ENCODE measurements at regions not wholly inside any gene's neighbourhood (a gene's known extent, or its start where the extent isn't known, plus 50 kb on each side); places are given as distances from the start of the nearest gene placed in this dataset.
"Not testable (repeated sequence)": the region's sequence is repeated elsewhere in the genome, so short reads cannot be mapped to it uniquely, and the experiment has no call there.

DNA sequence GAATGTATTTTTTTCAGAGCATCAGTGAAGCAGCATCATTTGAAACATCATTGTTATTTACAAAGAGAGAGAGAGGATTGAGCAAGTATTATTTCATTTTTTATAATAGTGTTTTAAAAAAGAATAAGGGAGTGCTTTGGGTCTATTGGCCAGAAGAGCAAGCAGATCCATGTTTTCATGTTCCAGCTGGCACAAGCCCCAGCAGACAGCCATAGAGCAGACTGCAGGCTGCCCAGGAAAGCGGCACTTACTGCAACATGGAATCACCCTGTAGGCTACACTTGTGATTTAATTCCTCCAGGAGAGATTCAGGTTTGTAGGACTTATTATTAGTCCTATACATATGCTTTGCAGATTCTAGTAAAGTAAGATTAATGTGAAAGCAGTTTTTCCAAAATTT lies 407.0 kb upstream of the GRAMD2B start:
- FAIRE-seq, result no peak
- no peak for DNase-seq (ENCODE audit: low spot score)

DNA sequence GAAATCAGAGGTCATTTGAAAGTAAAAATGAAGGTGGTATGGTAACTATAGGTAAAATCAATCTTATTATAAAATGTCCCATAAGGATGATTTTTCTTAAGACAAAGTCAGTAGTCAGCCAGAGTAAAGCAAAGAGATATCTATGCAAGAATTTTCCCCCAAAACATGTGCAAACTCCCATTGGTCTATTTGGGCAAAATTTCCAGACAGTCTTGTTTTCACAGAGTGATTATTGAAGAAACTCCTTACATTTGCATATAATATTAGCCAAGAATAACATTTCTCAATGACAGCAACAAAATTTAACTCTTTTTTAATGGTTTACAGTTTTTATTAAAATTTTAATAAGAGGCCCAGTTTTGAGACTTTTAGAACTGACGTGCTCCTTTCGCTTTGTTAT lies 406.1 kb upstream of the GRAMD2B start:
- DNase-seq (ENCODE audit: low spot score) (no peak), FAIRE-seq (no peak)

DNA sequence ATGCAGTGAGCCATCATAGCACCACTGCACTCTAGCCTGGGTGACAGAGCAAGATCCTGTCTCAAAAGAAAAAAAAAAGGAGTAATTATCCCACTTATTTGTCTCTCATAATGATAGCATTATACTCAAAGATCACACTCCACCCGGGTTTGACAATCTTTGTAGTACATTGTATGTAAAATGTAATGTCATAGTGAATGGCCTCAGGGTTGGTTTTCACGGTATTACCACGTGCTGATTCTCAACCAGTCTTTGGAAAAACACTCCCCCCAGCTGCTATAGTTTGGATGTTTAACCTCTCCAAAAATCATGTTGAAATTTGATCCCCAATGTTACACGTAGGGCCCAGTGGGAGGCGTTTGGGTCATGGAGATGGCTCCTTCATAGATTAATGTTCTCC lies 402.4 kb upstream of the GRAMD2B start:
- FAIRE-seq, result no peak
- no peak for DNase-seq (ENCODE audit: low spot score)

DNA sequence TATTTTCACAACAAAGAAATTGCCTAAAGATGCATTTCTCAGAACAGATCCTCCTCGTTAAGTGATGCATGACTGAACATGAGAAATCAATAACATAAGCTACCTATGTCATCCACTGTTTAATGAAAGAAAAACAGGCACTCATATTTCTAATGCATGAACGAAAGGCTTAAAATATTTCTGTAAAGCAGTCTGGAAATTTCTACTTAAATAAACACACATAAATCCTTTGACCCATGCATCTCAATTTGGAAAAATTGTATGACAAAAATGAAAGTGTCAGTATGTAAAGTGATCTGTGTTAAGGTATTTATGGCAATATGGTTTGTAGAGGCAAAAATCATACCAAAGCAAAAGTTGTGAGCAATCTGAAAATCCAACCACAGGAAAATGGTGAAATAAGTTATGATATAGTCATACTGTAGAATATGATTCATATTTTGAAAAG lies 399.2 kb upstream of the GRAMD2B start:
- no peak for FAIRE-seq

DNA sequence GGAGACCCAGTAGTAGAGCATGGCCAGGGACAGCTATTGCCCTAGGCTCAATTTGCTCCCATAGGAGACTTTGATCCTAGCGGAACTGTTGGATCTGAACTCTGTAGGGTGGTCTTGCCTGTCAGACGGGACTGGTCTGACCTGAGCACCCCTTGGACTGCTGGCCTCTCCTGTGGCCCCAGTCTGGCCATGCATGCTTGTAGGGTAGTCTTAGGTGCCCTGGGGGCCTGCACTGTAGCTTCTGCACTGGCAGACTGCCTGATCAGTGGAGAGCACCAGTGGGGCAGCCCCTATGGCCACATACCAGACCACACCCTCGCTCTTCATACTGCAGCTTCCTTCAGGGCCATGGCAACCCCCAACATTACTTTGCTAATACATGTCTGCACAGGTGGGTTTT lies 396.1 kb upstream of the GRAMD2B start:
- FAIRE-seq (no peak), DNase-seq (ENCODE audit: low spot score) (no peak)

More for the DNA sequence above, 399.2 kb upstream of the GRAMD2B start:
- no peak for DNase-seq (ENCODE audit: low spot score)

DNA sequence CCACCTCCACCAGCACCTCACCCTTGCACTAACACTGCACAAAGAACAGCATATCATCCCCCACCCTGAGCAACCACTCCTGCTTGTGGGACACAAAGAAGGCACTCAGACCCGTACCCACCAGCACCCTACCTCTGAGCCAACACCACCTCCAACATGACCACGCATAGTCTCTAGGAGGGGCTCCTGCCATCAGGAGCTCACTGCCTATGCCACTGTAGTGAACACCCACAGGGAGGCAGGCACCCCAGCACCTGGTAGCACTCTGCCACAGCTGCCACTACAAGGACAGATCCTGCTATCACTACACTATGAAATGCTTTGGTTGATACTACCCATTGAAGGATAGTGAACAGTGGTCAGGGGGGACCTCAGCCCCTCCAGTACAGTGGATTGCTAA lies 395.6 kb upstream of the GRAMD2B start:
- no peak for DNase-seq (ENCODE audit: low spot score)
- no peak for FAIRE-seq

DNA sequence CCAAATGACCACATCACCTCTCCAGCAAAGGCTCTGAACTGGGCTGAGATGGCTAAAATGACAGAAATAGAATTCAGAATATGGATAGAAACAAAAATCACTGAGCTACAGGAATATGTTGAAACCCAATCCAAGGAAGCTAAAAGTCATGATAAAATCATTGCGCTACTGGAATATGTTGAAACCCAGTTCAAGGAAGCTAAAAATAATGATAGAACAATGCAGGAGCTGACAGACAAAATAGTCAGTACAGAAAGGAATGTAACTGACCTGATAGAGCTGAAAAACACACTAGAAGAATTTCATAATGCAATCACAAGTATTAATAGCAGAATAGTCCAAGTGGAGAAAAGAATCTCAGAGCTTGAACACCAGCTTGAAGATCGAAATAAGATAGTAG lies 394.9 kb upstream of the GRAMD2B start:
- DNase-seq (ENCODE audit: low spot score) (no peak), FAIRE-seq (no peak)

DNA sequence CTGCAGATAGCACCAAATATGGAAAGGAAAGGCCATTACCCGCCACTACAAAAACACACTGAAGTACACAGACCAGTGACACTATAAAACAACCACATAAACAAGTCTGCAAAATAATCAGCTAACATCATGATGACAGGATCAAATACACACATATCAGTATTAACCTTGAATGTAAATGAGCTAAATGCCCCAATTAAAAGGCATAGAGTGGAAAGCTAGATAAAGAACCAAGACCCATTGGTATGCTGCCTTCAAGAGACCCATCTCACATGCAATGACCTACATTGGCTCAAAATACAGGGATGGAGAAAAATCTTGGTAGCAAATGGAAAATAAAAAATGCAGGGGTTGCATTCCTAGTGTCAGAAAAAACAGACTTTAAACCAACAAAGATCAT lies 393.9 kb upstream of the GRAMD2B start:
- not testable (repeated sequence) for FAIRE-seq; DNase-seq (ENCODE audit: low spot score)

DNA sequence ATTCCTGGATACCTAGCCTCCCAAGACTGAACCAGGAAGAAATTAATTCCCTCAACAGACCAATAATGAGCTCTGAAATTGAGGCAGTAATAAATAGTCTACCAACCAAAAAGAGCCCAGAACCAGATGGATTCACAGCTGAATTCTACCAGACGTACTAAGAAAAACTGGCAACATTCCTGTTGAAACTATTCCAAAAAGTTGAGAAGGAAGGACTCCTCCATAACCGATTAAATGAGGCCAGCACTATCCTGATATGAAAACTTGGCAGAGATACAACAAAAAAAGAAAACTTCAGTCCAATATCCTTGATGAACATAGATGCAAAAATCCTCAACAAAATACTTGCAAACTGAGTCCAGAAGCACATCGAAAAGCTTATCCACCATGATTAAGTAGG lies 392.5 kb upstream of the GRAMD2B start:
- FAIRE-seq, result no peak
- no peak for DNase-seq (ENCODE audit: low spot score)

DNA sequence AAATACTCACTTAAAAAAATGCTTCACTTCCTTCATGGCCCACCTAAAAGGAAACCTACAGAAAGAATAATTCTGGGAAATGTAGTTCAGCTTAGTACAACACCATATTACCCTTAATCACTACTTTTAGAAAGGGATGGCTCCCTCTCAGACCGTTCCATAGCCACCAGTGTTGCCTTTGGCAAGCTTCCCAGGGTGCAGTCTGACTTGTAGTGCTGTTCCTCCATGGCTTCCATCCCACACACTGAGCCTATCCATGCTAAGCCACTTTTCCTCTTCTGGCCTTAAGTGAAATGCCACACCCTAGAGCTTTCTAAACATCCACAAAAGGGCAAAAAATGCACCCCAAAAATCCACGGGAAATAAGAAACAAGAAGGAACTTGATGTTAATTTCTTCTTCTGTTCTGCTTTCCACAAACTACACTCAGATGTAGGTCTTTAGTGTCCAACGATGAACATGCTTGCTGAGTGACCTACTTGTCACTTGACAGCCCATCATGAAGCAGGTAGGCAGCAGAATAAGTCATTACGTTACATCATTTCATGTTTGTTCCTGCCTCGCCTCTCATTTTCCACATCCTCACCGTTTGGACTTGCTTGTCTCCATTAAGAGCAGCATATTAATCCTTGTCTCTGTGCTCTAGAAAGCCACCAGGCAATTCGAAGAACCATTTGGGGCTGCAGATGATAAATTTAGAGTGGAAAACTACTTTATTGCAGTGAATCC lies 391.1 kb upstream of the GRAMD2B start:
- FAIRE-seq (no peak), DNase-seq (ENCODE audit: low spot score) (no peak)

DNA sequence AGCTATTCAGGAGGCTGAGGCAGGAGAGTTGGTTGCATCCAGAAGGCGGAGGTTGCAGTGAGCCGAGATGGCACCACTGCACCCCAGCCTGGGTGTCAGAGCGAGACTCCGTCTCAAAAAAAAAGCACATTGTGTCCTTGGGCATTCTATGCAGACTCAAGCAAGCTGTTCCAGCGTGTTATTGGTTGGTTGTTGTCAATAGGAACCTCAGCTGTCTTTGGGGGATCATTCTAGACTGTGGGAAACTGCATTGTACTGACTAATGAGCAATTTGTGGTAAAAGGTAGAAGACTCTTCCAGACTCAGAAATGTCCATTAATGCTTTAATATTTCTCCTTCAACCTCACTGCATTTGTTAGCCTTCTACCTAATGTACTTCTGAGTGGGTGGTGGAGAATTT lies 379.5 kb upstream of the GRAMD2B start:
- FAIRE-seq (no peak), DNase-seq (ENCODE audit: low spot score) (no peak)

DNA sequence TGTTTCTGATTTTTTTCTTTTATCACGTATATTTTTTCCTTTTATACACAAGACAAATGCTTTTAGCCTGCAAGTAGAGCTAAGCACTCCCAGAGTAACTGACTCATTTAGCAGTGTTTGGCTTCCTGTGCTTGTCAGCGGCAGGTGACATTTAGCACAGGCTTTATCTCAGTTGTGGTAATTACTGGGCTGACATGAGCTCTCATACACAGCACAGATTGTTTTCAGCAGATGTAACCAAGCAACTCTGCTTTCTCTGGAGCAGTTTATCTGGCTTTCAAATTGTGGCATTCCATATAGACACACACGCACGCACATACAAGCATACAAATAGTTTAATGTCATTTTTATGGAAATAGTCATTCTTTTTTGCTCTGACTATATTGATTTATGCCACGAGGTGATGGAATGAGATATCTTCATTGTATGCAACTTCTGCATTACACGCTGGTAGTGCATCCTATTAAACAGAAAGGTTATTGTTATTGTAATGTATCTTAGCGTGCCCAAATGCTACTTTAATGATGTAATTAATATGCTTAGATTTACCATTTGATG lies 379.0 kb upstream of the GRAMD2B start:
- FAIRE-seq (no peak), DNase-seq (ENCODE audit: low spot score) (no peak)

DNA sequence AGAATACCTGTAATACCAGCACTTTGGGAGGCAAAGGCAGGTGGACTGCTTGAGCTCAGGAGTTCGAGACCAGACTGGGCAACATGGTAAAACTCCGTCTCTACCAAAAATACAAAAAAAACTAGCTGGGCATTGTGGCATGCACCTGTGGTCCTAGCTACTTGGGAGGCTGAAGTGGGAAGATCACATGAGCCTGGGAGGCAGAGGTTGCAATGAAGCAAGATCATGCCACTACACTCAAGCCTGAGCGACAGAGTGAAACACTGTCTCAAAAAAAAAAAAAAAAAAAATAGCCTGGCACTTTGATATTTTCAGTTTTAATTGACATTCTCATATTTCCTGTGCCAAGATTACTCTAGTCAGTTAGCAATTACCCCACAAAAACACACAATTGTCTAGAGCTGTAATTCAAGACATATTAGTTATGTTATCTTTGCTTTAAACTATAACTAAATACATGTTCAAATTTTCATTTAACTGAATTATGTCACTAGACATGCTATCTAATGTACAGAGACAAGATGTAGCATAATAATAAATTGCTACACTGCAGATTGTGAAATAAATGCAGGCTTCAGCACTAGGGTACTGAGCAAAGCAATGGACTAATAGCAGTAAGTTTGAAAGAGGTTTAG lies 378.2 kb upstream of the GRAMD2B start:
- FAIRE-seq, result no peak
- DNase-seq (ENCODE audit: low spot score), result no peak

DNA sequence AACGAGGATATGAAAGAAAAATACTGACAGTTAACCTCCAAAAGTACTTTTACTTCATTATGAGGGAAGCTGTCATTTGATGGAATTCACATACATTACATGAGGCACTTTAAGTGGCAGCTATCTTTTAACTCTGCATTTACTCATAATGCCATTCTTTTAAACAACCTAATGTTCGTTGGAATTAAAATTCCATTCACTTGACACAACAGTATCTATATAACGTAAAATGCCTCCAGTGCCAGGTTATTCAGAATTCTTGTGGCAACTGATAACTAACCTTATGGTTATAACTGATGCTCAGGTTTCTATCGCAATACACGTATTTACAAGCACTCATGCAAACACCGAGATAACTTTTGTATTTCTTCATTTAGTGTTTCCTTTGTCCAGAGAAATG lies 376.9 kb upstream of the GRAMD2B start:
- FAIRE-seq, result no peak
- DNase-seq (ENCODE audit: low spot score), result no peak

DNA sequence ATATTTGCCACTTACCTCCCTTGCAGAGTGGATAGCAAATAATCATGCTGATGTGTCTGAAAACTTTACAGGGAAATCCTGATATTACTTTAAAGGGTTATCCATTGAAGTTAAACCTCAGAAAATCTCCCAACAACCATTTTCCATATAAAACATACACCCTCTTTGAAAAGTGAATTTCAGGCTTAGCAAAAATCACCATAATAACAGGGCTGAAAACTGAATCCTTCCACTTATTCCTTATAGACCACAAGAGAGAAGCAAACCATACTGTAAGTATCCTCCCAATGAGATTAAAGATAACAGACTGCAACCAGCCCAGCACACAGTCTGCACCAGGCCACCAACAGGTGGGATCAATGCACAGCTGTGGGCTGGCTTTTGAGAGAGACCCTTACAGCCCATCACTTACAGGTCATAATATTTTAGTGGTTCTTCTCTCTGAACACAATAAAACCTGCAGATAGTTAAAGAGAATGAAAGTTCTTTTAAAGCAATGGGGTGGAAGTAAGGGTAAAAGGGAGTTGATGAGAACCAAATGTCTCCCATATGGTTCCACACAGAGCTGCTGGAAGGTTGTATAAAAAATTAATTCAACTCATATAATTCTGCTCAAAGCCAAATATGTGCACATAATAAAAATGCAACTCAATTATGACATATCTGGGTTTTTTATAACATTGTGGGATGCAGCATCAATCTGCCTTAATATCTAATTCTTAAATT lies 376.2 kb upstream of the GRAMD2B start:
- DNase-seq (ENCODE audit: low spot score) (no peak), FAIRE-seq (no peak)

DNA sequence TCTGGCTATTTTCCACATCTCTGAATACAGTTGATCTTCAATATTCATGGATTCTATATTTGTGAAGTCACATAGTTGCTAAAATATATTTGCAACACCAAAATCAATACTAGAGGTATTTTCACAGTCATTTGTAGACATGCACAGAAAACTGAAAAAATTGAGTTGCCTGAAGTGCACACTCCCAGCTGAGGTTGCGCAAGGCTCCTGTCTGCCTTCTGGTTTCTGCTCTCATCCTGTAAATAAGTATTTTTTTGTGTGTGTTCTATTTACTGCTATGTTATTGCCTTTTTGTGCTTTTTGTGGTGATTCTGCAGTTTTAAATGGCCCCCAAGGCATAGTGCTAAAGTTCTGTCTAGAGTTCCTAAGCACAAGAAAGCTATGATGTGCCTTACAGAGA lies 371.1 kb upstream of the GRAMD2B start:
- DNase-seq (ENCODE audit: low spot score) (no peak), FAIRE-seq (no peak)

DNA sequence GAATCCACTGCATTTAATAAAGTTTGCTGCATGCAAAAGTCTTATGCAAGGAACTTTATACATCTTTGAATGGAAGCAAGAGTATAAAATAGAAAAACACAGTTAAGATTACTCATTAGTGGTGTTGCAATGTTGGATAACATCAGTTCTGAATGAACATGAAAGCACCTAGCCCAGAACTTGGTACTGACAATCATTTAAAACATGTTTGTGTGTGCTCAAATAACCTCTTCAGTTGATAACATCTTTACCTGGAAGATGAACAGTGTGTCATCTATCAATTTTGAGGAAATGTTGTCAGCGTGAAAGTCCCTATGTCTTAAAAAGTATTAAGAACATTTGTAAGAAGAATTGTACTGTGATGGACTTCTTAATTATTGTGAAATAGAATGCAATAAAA lies 370.4 kb upstream of the GRAMD2B start:
- FAIRE-seq (no peak), DNase-seq (ENCODE audit: low spot score) (no peak)

DNA sequence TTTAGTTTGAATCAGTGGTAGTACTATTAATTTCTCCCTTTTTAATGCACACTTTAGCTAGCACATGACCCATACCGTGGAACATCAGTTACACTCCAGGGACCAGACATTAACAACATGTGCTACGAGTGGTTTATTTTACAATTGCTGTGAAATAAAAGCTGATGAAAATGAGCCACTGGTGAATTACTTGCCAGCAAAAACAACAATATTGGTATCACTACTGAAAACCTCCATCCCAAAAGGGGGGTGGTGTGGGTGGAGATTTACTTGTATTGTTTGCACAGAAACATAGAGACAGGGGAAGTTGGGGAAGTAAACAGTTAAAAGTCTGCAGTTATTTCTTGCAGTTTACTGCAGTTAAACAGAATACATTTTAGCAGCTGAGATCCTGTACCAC lies 369.6 kb upstream of the GRAMD2B start:
- no peak for DNase-seq (ENCODE audit: low spot score)
- no peak for FAIRE-seq

DNA sequence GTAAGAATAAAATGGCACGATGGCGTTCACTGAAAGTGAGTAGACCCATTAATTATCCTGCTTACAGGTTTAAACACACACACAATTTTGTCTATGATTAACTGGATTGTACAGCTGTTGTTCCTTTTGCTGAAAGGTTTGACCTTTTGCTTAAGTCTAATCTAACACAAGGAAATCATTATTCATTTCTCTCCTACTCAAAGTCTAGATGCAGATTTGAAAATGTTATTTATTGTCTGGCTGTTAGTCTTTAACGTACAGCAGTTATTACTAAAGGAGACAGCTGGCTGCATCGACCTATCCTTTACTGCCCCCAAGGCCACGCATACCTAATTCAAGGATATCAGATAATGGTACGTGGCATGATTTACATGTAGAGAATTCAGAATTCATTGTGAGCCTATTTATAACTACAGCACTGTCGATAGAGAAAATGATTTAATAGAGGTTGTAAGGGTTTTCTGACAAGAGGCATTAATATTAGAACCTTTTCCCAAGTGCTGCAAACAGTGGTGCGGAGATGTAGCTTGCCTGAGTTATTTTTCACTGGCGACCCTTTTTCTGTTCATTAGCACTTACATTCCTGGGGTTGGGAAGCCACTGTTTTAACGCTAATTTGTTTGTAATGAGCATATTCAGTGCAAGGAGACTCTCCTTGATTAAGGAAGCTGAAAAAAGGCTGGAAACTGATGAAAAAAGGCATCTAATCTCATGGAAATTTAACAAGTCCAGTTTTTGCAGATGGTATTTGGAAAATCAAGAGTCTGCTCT lies 368.4 kb upstream of the GRAMD2B start:
- DNase-seq (ENCODE audit: low spot score), result no peak
- FAIRE-seq, result no peak

DNA sequence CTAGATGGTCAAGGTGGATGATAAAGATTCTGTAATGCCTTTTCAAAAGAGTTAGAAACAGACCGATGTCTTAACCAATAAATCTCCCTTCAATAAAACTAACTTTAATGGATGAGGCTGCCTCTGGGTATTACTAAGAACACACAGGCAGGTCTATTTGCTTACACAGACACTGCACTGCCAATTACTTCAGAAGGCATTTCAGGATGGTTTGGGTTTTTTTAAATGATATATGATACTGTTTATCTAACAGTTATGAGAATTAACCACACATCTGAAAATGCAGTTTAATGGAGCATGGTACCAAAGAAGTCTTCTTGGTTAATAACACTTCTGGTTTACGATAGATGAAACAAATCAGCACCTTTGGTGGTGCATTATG lies 367.9 kb upstream of the GRAMD2B start:
- no peak for DNase-seq (ENCODE audit: low spot score)
- no peak for FAIRE-seq

DNA sequence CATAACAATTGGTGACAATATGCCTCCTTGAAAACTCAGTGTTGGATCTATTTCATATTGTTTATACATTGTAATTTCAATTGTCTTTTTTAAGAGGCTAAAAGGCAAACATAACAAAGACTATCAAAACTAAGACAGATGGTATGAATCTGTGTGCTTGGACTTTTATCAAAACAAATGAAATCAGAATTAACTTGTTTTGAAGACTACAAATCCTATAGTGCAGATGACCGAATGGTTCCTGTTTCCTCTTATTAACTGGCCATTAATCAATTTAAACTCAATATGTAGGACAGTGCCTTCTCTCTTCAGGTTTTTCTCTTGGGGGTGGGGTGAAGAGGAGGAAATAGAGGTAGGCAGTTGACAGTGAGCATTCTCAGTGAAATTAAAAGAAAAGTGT lies 366.9 kb upstream of the GRAMD2B start:
- DNase-seq (ENCODE audit: low spot score) (no peak), FAIRE-seq (no peak)

Measured in urothelium cell line (cell line).